GM23338 (cell line): ENCODE measurements at regions not wholly inside any gene's neighbourhood (a gene's known extent, or its start where the extent isn't known, plus 50 kb on each side); places are given as distances from the start of the nearest gene placed in this dataset.

ENCODE experiments used
- ATAC-seq: fragments of 200-7000 bp; cut with Tn5 transposase; 3 replicates; pipeline ENCODE4 v1.9.1; 2020
- DNase-seq: peaks from one replicate; pipeline ENCODE4 v3.0.0-alpha.2; 2015; ENCODE audit warnings: low spot score
- H2AFZ ChIP-seq: fragments of 200-600 bp; sonication (generic); 2 replicates; pipeline ENCODE4 v1.8.0; 2016; ENCODE audit warnings: antibody characterized with exemption, mild to moderate bottlenecking, moderate library complexity
- H3F3A ChIP-seq: fragments of 200-600 bp; sonication (generic); replicated peaks from 2 replicates; pipeline ENCODE4 v1.8.0; 2017; ENCODE audit warnings: antibody characterized with exemption, mixed run types, low read depth
- H3K27ac ChIP-seq: fragments of 200-600 bp; sonication (generic); 2 replicates; pipeline ENCODE4 v1.6.1; 2016; ENCODE audit warnings: low read depth
- H3K27me3 ChIP-seq: fragments of 200-600 bp; sonication (generic); 2 replicates; pipeline ENCODE4 v1.8.0; 2016; ENCODE audit warnings: mild to moderate bottlenecking, mixed run types, moderate library complexity; ENCODE audit not compliant: insufficient read depth
- H3K36me3 ChIP-seq: fragments of 200-600 bp; sonication (generic); 2 replicates; pipeline ENCODE4 v1.8.0; 2016; ENCODE audit warnings: mild to moderate bottlenecking; ENCODE audit not compliant: insufficient read depth
- H3K4me1 ChIP-seq: fragments of 200-600 bp; sonication (generic); 2 replicates; pipeline ENCODE4 v1.8.0; 2016; ENCODE audit warnings: mild to moderate bottlenecking, moderate library complexity; ENCODE audit not compliant: insufficient read depth
- H3K4me2 ChIP-seq: fragments of 200-600 bp; sonication (generic); 2 replicates; pipeline ENCODE4 v1.7.1; 2017; ENCODE audit warnings: mixed run types
- H3K4me3 ChIP-seq: fragments of 200-600 bp; sonication (generic); 2 replicates; pipeline ENCODE4 v1.6.1; 2016; ENCODE audit warnings: mixed run types
- H3K79me2 ChIP-seq: fragments of 200-600 bp; sonication (generic); replicated peaks from 2 replicates; pipeline ENCODE4 v1.8.0; 2017; ENCODE audit warnings: mild to moderate bottlenecking; ENCODE audit not compliant: insufficient read depth
- H3K9me2 ChIP-seq: fragments of 200-600 bp; sonication (generic); 2 replicates; pipeline ENCODE4 v1.8.0; 2017; ENCODE audit not compliant: insufficient read depth
- H4K20me1 ChIP-seq: fragments of 200-600 bp; sonication (generic); replicated peaks from 2 replicates; pipeline ENCODE4 v1.8.0; 2017; ENCODE audit warnings: mild to moderate bottlenecking; ENCODE audit not compliant: insufficient read depth
- H3K27ac Mint-ChIP-seq: 2 replicates; pipeline ENCODE4 v1.8.0; 2020; ENCODE audit warnings: inconsistent platforms, mild to moderate bottlenecking, moderate library complexity, mixed read lengths
- H3K27me3 Mint-ChIP-seq: 3 replicates; pipeline ENCODE4 v1.8.0; 2022; ENCODE audit warnings: low read depth, mild to moderate bottlenecking, moderate library complexity, mixed read lengths, inconsistent platforms; ENCODE audit not compliant: insufficient read depth, poor library complexity
- H3K36me3 Mint-ChIP-seq: 3 replicates; pipeline ENCODE4 v1.8.0; 2021; ENCODE audit warnings: low read depth, mild to moderate bottlenecking, inconsistent platforms, moderate library complexity, mixed read lengths
- H3K4me1 Mint-ChIP-seq: 3 replicates; pipeline ENCODE4 v1.8.0; 2020; ENCODE audit warnings: mild to moderate bottlenecking, inconsistent platforms, mixed read lengths
- H3K4me3 Mint-ChIP-seq: 3 replicates; pipeline ENCODE4 v1.8.0; 2021; ENCODE audit warnings: moderate library complexity, mild to moderate bottlenecking, inconsistent platforms, mixed read lengths
- H3K9me3 Mint-ChIP-seq: 3 replicates; pipeline ENCODE4 v1.8.0; 2020; ENCODE audit warnings: moderate library complexity, mild to moderate bottlenecking, inconsistent platforms, mixed read lengths
- JUNB ChIP-seq: IDR thresholded peaks from one replicate; pipeline ENCODE4 v1.6.1; 2016; ENCODE audit warnings: antibody characterized with exemption; ENCODE audit not compliant: unreplicated experiment
- TF ChIP-seq, protein P1 (sequence below): fragments of 250-450 bp; sonication (Bioruptor Pico); IDR thresholded peaks from 2 replicates; pipeline ENCODE4 v1.5.0; 2020; ENCODE audit warnings: mild to moderate bottlenecking, moderate library complexity
- TF ChIP-seq, protein P2 (sequence below): IDR thresholded peaks from one replicate; pipeline ENCODE4 v1.6.1; 2018; ENCODE audit warnings: antibody characterized with exemption; ENCODE audit not compliant: unreplicated experiment

DNA sequence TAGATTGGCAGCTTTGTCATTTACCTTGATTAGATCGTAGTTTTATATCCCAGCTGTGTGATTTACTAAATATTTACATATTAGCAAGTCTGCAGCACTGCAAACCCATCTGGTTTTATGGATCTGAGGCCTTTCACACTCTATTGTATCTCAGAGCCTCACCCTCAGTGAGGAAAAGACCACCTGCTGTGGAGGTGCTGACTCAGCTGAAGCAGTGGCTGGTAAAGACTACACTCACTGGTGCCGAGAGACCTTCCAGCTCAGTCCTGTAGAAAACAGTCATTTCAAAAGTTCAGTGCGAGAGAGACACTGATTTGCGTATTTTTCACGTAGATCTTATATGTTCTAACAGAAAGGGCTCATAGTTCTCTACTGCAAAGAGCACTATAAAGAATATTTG lies 307.8 kb upstream of the TPM1 start:
- Histone ChIP-seq H3K9me2 (peaks cover 20% of the 10 kb centered on the region), H2AFZ (no peak overlapping the region), H3K27ac (no peak overlapping the region), H3K4me1 (no peaks in the 10 kb centered on the region; the same call in none of the 2 replicates), H3K36me3 (no peaks in the 10 kb centered on the region), H3K4me3 (no peak overlapping the region), H3K4me2 (peak overlapping the region; percentile 40; the same call in 1 of the 2 replicates), H3K27me3 (no peaks in the 10 kb centered on the region), H3K79me2 (no peaks in the 10 kb centered on the region), H4K20me1 (no peaks in the 10 kb centered on the region), H3F3A (no peaks in the 10 kb centered on the region)
- Mint-ChIP-seq H3K4me1 (peaks cover 12% of the 10 kb centered on the region), H3K27me3 (no peaks in the 10 kb centered on the region), H3K36me3 (peaks cover 16% of the 10 kb centered on the region), H3K9me3 (peaks cover 12% of the 10 kb centered on the region), H3K27ac (peak overlapping the region; percentile 76), H3K4me3 (no peak overlapping the region)
- TF ChIP-seq, protein P1, sequence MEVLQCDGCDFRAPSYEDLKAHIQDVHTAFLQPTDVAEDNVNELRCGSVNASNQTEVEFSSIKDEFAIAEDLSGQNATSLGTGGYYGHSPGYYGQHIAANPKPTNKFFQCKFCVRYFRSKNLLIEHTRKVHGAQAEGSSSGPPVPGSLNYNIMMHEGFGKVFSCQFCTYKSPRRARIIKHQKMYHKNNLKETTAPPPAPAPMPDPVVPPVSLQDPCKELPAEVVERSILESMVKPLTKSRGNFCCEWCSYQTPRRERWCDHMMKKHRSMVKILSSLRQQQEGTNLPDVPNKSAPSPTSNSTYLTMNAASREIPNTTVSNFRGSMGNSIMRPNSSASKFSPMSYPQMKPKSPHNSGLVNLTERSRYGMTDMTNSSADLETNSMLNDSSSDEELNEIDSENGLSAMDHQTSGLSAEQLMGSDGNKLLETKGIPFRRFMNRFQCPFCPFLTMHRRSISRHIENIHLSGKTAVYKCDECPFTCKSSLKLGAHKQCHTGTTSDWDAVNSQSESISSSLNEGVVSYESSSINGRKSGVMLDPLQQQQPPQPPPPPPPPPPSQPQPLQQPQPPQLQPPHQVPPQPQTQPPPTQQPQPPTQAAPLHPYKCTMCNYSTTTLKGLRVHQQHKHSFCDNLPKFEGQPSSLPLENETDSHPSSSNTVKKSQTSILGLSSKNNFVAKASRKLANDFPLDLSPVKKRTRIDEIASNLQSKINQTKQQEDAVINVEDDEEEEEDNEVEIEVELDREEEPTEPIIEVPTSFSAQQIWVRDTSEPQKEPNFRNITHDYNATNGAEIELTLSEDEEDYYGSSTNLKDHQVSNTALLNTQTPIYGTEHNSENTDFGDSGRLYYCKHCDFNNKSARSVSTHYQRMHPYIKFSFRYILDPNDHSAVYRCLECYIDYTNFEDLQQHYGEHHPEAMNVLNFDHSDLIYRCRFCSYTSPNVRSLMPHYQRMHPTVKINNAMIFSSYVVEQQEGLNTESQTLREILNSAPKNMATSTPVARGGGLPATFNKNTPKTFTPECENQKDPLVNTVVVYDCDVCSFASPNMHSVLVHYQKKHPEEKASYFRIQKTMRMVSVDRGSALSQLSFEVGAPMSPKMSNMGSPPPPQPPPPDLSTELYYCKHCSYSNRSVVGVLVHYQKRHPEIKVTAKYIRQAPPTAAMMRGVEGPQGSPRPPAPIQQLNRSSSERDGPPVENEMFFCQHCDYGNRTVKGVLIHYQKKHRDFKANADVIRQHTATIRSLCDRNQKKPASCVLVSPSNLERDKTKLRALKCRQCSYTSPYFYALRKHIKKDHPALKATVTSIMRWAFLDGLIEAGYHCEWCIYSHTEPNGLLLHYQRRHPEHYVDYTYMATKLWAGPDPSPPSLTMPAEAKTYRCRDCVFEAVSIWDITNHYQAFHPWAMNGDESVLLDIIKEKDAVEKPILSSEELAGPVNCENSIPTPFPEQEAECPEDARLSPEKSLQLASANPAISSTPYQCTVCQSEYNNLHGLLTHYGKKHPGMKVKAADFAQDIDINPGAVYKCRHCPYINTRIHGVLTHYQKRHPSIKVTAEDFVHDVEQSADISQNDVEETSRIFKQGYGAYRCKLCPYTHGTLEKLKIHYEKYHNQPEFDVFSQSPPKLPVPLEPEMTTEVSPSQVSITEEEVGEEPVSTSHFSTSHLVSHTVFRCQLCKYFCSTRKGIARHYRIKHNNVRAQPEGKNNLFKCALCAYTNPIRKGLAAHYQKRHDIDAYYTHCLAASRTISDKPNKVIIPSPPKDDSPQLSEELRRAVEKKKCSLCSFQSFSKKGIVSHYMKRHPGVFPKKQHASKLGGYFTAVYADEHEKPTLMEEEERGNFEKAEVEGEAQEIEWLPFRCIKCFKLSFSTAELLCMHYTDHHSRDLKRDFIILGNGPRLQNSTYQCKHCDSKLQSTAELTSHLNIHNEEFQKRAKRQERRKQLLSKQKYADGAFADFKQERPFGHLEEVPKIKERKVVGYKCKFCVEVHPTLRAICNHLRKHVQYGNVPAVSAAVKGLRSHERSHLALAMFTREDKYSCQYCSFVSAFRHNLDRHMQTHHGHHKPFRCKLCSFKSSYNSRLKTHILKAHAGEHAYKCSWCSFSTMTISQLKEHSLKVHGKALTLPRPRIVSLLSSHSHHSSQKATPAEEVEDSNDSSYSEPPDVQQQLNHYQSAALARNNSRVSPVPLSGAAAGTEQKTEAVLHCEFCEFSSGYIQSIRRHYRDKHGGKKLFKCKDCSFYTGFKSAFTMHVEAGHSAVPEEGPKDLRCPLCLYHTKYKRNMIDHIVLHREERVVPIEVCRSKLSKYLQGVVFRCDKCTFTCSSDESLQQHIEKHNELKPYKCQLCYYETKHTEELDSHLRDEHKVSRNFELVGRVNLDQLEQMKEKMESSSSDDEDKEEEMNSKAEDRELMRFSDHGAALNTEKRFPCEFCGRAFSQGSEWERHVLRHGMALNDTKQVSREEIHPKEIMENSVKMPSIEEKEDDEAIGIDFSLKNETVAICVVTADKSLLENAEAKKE (CRISPR knock-in tag) = 0 out of 2 replicates have a peak, but pooled peaks have one; percentile 9
- TF ChIP-seq, protein P2, sequence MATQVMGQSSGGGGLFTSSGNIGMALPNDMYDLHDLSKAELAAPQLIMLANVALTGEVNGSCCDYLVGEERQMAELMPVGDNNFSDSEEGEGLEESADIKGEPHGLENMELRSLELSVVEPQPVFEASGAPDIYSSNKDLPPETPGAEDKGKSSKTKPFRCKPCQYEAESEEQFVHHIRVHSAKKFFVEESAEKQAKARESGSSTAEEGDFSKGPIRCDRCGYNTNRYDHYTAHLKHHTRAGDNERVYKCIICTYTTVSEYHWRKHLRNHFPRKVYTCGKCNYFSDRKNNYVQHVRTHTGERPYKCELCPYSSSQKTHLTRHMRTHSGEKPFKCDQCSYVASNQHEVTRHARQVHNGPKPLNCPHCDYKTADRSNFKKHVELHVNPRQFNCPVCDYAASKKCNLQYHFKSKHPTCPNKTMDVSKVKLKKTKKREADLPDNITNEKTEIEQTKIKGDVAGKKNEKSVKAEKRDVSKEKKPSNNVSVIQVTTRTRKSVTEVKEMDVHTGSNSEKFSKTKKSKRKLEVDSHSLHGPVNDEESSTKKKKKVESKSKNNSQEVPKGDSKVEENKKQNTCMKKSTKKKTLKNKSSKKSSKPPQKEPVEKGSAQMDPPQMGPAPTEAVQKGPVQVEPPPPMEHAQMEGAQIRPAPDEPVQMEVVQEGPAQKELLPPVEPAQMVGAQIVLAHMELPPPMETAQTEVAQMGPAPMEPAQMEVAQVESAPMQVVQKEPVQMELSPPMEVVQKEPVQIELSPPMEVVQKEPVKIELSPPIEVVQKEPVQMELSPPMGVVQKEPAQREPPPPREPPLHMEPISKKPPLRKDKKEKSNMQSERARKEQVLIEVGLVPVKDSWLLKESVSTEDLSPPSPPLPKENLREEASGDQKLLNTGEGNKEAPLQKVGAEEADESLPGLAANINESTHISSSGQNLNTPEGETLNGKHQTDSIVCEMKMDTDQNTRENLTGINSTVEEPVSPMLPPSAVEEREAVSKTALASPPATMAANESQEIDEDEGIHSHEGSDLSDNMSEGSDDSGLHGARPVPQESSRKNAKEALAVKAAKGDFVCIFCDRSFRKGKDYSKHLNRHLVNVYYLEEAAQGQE = no peak
- no peak for TF ChIP-seq JUNB
- peak; percentile 95 for ATAC-seq
- peak; percentile 51 for DNase-seq
